ENCODE measurements at regions not wholly inside any gene's neighbourhood (a gene's known extent, or its start where the extent isn't known, plus 50 kb on each side); places are given as distances from the start of the nearest gene placed in this dataset.

DNA sequence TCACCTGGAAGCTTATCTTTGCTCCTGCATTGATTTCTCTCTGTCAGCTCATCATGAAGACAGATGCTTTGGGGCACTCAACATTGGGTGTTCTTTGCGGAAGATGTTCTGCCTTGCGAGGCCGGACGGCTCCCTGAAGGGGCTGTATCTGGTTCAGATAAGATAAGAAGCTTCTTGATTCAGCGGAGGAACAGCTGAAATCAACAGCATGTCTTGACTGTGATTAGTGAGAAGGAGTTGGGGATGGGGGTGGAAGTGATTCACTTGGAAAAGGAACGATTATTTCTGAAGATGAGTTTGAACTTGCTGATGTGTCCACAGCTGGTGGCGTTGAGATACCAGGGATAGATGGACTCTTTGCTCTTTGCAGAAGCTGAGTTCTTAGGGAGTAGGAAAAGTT, 126.9 kb upstream of the WSCD1 start:
- TF ChIP-seq, protein P1, sequence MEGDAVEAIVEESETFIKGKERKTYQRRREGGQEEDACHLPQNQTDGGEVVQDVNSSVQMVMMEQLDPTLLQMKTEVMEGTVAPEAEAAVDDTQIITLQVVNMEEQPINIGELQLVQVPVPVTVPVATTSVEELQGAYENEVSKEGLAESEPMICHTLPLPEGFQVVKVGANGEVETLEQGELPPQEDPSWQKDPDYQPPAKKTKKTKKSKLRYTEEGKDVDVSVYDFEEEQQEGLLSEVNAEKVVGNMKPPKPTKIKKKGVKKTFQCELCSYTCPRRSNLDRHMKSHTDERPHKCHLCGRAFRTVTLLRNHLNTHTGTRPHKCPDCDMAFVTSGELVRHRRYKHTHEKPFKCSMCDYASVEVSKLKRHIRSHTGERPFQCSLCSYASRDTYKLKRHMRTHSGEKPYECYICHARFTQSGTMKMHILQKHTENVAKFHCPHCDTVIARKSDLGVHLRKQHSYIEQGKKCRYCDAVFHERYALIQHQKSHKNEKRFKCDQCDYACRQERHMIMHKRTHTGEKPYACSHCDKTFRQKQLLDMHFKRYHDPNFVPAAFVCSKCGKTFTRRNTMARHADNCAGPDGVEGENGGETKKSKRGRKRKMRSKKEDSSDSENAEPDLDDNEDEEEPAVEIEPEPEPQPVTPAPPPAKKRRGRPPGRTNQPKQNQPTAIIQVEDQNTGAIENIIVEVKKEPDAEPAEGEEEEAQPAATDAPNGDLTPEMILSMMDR (IDR thresholded peaks at IDR 0.05) = no peak
- TF ChIP-seq POLR2AphosphoS5 (IDR thresholded peaks at IDR 0.05; ENCODE audit: insufficient read depth in 1 of 2, low read depth in 1 of 2) (no peak), POLR2A (IDR thresholded peaks at IDR 0.05) (no peak)
